GM19025 (cell line): ENCODE measurements at regions not wholly inside any gene's neighbourhood (a gene's known extent, or its start where the extent isn't known, plus 50 kb on each side); places are given as distances from the start of the nearest gene placed in this dataset.
A peak's percentile ranks its signal among the peaks of the same experiment; 100 is the strongest.

Source experiments
- ATAC-seq: cut with Tn5 transposase; IDR thresholded peaks from one replicate; pipeline ENCODE4 v1.9.1; 2021; ENCODE audit warnings: mild to moderate bottlenecking, low read depth, moderate library complexity; ENCODE audit not compliant: unreplicated experiment

GRCh38 chr5:138666226-138666742 lies 86.9 kb upstream of the CTNNA1 start:
- no peak for ATAC-seq

- ATAC-seq, result no peak
Measured at GRCh38 chr5:138665261-138665660, 88.0 kb upstream of the CTNNA1 start.

- no peak for ATAC-seq
Measured at GRCh38 chr5:138664276-138664943, 88.8 kb upstream of the CTNNA1 start.

- ATAC-seq, result no peak
Measured at GRCh38 chr5:138663561-138663960, 88.4 kb upstream of the HSPA9 start.

GRCh38 chr5:138663009-138663408 lies 87.8 kb upstream of the HSPA9 start:
- ATAC-seq, result no peak

- no peak for ATAC-seq
Measured at GRCh38 chr5:138662599-138662998, 87.4 kb upstream of the HSPA9 start.

- ATAC-seq, result no peak
Measured at GRCh38 chr5:138661991-138662434, 86.8 kb upstream of the HSPA9 start.

- ATAC-seq, result no peak
Measured at GRCh38 chr5:138661291-138661960, 86.2 kb upstream of the HSPA9 start.

GRCh38 chr5:138660051-138660572 lies 84.9 kb upstream of the HSPA9 start:
- no peak for ATAC-seq

GRCh38 chr5:138659561-138659960 lies 84.4 kb upstream of the HSPA9 start:
- no peak for ATAC-seq

GRCh38 chr5:138659121-138659520 lies 83.9 kb upstream of the HSPA9 start:
- no peak for ATAC-seq

- no peak for ATAC-seq
Measured at GRCh38 chr5:138658676-138659075, 83.5 kb upstream of the HSPA9 start.

GRCh38 chr5:138657360-138657759 lies 82.2 kb upstream of the HSPA9 start:
- no peak for ATAC-seq

GRCh38 chr5:138656916-138657315 lies 81.7 kb upstream of the HSPA9 start:
- no peak for ATAC-seq

GRCh38 chr5:138655530-138656190 lies 80.5 kb upstream of the HSPA9 start:
- no peak for ATAC-seq

GRCh38 chr5:138654281-138654867 lies 79.2 kb upstream of the HSPA9 start:
- peak; percentile 58 for ATAC-seq

- no peak for ATAC-seq
Measured at GRCh38 chr5:138653502-138653901, 78.3 kb upstream of the HSPA9 start.

- no peak for ATAC-seq
Measured at GRCh38 chr5:138651767-138652117, 76.5 kb upstream of the HSPA9 start.

GRCh38 chr5:138651058-138651766 lies 76.0 kb upstream of the HSPA9 start:
- no peak for ATAC-seq

GRCh38 chr5:138650196-138650595 lies 75.0 kb upstream of the HSPA9 start:
- no peak for ATAC-seq
